DOHH2 (cell line): ENCODE measurements at regions not wholly inside any gene's neighbourhood (a gene's known extent, or its start where the extent isn't known, plus 50 kb on each side); places are given as distances from the start of the nearest gene placed in this dataset.
"Not testable (repeated sequence)": the region's sequence is repeated elsewhere in the genome, so short reads cannot be mapped to it uniquely, and the experiment has no call there.

Experiments
- H3F3A ChIP-seq: fragments of 200-600 bp; sonication (generic), shearing (Covaris generic); 2 replicates; pipeline ENCODE4 v1.6.0; 2016; ENCODE audit warnings: antibody characterized with exemption, mild to moderate bottlenecking; ENCODE audit not compliant: control insufficient read depth, insufficient read depth
- H3K27ac ChIP-seq: fragments of 200-600 bp; sonication (generic); 2 replicates; pipeline ENCODE4 v1.5.1; 2014; ENCODE audit warnings: low read depth, mild to moderate bottlenecking, low read length, moderate library complexity
- H3K27me3 ChIP-seq: fragments of 200-600 bp; sonication (generic); 2 replicates; pipeline ENCODE4 v1.6.1; 2014; ENCODE audit warnings: mild to moderate bottlenecking, low read length, mixed read lengths; ENCODE audit not compliant: control insufficient read depth
- H3K36me3 ChIP-seq: fragments of 200-600 bp; sonication (generic); 2 replicates; pipeline ENCODE4 v1.6.1; 2014; ENCODE audit warnings: mild to moderate bottlenecking, low read length, moderate library complexity, mixed read lengths; ENCODE audit not compliant: control insufficient read depth
- H3K4me1 ChIP-seq: fragments of 200-600 bp; sonication (generic); 2 replicates; pipeline ENCODE4 v1.6.1; 2014; ENCODE audit warnings: mild to moderate bottlenecking, low read length, mixed read lengths; ENCODE audit not compliant: control insufficient read depth
- H3K4me2 ChIP-seq: fragments of 200-600 bp; sonication (generic); 2 replicates; pipeline ENCODE4 v1.6.0; 2014; ENCODE audit warnings: mild to moderate bottlenecking, low read length, moderate library complexity
- H3K4me3 ChIP-seq: fragments of 200-600 bp; sonication (generic); 2 replicates; pipeline ENCODE4 v1.5.1; 2014; ENCODE audit warnings: mild to moderate bottlenecking, low read length, mixed read lengths
- H3K79me2 ChIP-seq: fragments of 200-600 bp; sonication (generic); 2 replicates; pipeline ENCODE4 v1.6.1; 2014; ENCODE audit warnings: mild to moderate bottlenecking, low read length, mixed read lengths; ENCODE audit not compliant: control insufficient read depth
- H3K9me2 ChIP-seq: fragments of 200-600 bp; sonication (generic); replicated peaks from 2 replicates; pipeline ENCODE4 v1.6.1; 2014; ENCODE audit warnings: mild to moderate bottlenecking, low read length, mixed read lengths; ENCODE audit not compliant: control insufficient read depth
- H3K9me3 ChIP-seq: fragments of 200-600 bp; sonication (generic); 2 replicates; pipeline ENCODE4 v1.6.1; 2014; ENCODE audit warnings: antibody characterized with exemption, low read length, mixed read lengths; ENCODE audit not compliant: control insufficient read depth, insufficient read depth
- H4K20me1 ChIP-seq: fragments of 200-600 bp; sonication (generic); 2 replicates; pipeline ENCODE4 v1.6.0; 2014; ENCODE audit warnings: low read depth, mild to moderate bottlenecking, antibody characterized with exemption, low read length, moderate library complexity; ENCODE audit not compliant: control insufficient read depth, insufficient read depth
- CTCF ChIP-seq: fragments of 200-600 bp; sonication (generic); IDR thresholded peaks from one replicate; pipeline ENCODE4 v1.5.1; 2014; ENCODE audit warnings: antibody characterized with exemption, mild to moderate bottlenecking, low read depth, low read length; ENCODE audit not compliant: poor library complexity, severe bottlenecking
- EZH2phosphoT487 ChIP-seq: fragments of 200-600 bp; sonication (generic); IDR thresholded peaks from 2 replicates; pipeline ENCODE4 v1.6.1; 2017; ENCODE audit warnings: borderline replicate concordance, mild to moderate bottlenecking, antibody characterized with exemption, low read length, moderate library complexity, mixed read lengths

- no peaks in the 10 kb centered on the region for H3F3A ChIP-seq
- TF ChIP-seq EZH2phosphoT487 (no peak), CTCF (no peak)
- no peaks in the 10 kb centered on the region for H4K20me1 ChIP-seq
- no peaks in the 10 kb centered on the region for H3K9me3 ChIP-seq
- no peak overlapping the region for H3K4me3 ChIP-seq
- H3K27me3 ChIP-seq: no peaks in the 10 kb centered on the region
- no peak overlapping the region for H3K4me2 ChIP-seq
- H3K9me2 ChIP-seq: no peaks in the 10 kb centered on the region
- no peaks in the 10 kb centered on the region for H3K79me2 ChIP-seq
- no peaks in the 10 kb centered on the region for H3K36me3 ChIP-seq
- H3K27ac ChIP-seq: no peak overlapping the region
- H3K4me1 ChIP-seq: no peaks in the 10 kb centered on the region
Measured at GRCh38 chr1:88341447-88341846, 342.6 kb upstream of the PKN2 start.

- H3K79me2 ChIP-seq, H3K27ac ChIP-seq, H3K4me3 ChIP-seq, H3K9me2 ChIP-seq, H3K27me3 ChIP-seq, H3K4me2 ChIP-seq, H3K9me3 ChIP-seq, H3F3A ChIP-seq, H3K4me1 ChIP-seq, H4K20me1 ChIP-seq, H3K36me3 ChIP-seq: not testable (repeated sequence)
Measured at GRCh38 chr1:88342081-88342480, 342.0 kb upstream of the PKN2 start.

GRCh38 chr1:88350648-88351047, 333.4 kb upstream of the PKN2 start:
- Histone ChIP-seq H4K20me1 (no peaks in the 10 kb centered on the region), H3K4me2 (no peak overlapping the region), H3K79me2 (no peaks in the 10 kb centered on the region), H3K36me3 (no peaks in the 10 kb centered on the region), H3F3A (no peaks in the 10 kb centered on the region), H3K27ac (no peak overlapping the region), H3K4me1 (no peaks in the 10 kb centered on the region), H3K9me2 (no peaks in the 10 kb centered on the region), H3K27me3 (peaks cover 3% of the 10 kb centered on the region; the same call in 1 of the 2 replicates), H3K9me3 (no peaks in the 10 kb centered on the region), H3K4me3 (no peak overlapping the region)
- TF ChIP-seq EZH2phosphoT487 (no peak), CTCF (no peak)

GRCh38 chr1:88351960-88352359, 332.1 kb upstream of the PKN2 start:
- no peaks in the 10 kb centered on the region for H3K79me2 ChIP-seq
- no peak overlapping the region for H3K4me2 ChIP-seq
- H3K27me3 ChIP-seq: peaks cover 3% of the 10 kb centered on the region; the same call in 1 of the 2 replicates
- no peaks in the 10 kb centered on the region for H4K20me1 ChIP-seq
- H3K4me3 ChIP-seq: no peak overlapping the region
- H3F3A ChIP-seq: no peaks in the 10 kb centered on the region
- no peaks in the 10 kb centered on the region for H3K4me1 ChIP-seq
- H3K9me3 ChIP-seq: no peaks in the 10 kb centered on the region
- no peaks in the 10 kb centered on the region for H3K36me3 ChIP-seq
- H3K27ac ChIP-seq: no peak overlapping the region
- no peak for TF ChIP-seq EZH2phosphoT487
- TF ChIP-seq CTCF: no peak
- H3K9me2 ChIP-seq: no peaks in the 10 kb centered on the region
